22Rv1 (cell line): ENCODE measurements at regions not wholly inside any gene's neighbourhood (a gene's known extent, or its start where the extent isn't known, plus 50 kb on each side); places are given as distances from the start of the nearest gene placed in this dataset.

ENCODE experiments used
- ZFX ChIP-seq: fragments of 450-650 bp; IDR thresholded peaks from 2 replicates; pipeline ENCODE4 v1.6.1; 2017; ENCODE audit warnings: antibody characterized with exemption, borderline replicate concordance
- TF ChIP-seq, protein P1 (sequence below): fragments of 450-650 bp; IDR thresholded peaks from 2 replicates; pipeline ENCODE4 v1.5.1; 2017; ENCODE audit warnings: mild to moderate bottlenecking

GRCh38 chr18:37675699-37676098 is 110.1 kb upstream of the CELF4 start:
- TF ChIP-seq, protein P1, sequence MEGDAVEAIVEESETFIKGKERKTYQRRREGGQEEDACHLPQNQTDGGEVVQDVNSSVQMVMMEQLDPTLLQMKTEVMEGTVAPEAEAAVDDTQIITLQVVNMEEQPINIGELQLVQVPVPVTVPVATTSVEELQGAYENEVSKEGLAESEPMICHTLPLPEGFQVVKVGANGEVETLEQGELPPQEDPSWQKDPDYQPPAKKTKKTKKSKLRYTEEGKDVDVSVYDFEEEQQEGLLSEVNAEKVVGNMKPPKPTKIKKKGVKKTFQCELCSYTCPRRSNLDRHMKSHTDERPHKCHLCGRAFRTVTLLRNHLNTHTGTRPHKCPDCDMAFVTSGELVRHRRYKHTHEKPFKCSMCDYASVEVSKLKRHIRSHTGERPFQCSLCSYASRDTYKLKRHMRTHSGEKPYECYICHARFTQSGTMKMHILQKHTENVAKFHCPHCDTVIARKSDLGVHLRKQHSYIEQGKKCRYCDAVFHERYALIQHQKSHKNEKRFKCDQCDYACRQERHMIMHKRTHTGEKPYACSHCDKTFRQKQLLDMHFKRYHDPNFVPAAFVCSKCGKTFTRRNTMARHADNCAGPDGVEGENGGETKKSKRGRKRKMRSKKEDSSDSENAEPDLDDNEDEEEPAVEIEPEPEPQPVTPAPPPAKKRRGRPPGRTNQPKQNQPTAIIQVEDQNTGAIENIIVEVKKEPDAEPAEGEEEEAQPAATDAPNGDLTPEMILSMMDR, result no peak
- no peak for TF ChIP-seq ZFX
